Retinal pigment epithelial cell (primary cell): ENCODE measurements at regions not wholly inside any gene's neighbourhood (a gene's known extent, or its start where the extent isn't known, plus 50 kb on each side); places are given as distances from the start of the nearest gene placed in this dataset.

Experiments
- DNase-seq: peaks from one replicate; pipeline ENCODE4 v3.0.0-alpha.2; 2010; ENCODE audit warnings: low read depth
- H3K4me3 ChIP-seq: 2 replicates; pipeline ENCODE4 v1.5.1; 2011; ENCODE audit warnings: mild to moderate bottlenecking, low read length, control low read depth, moderate library complexity
- TF ChIP-seq, protein P1 (sequence below): conservative IDR thresholded peaks from 2 replicates; pipeline ENCODE4 v1.5.1; 2011; ENCODE audit warnings: low read depth, low read length, control low read depth, inconsistent platforms

GRCh38 chr6:163768905-163769304 lies 354.4 kb downstream of the QKI start:
- DNase-seq, result no peak
- TF ChIP-seq, protein P1, sequence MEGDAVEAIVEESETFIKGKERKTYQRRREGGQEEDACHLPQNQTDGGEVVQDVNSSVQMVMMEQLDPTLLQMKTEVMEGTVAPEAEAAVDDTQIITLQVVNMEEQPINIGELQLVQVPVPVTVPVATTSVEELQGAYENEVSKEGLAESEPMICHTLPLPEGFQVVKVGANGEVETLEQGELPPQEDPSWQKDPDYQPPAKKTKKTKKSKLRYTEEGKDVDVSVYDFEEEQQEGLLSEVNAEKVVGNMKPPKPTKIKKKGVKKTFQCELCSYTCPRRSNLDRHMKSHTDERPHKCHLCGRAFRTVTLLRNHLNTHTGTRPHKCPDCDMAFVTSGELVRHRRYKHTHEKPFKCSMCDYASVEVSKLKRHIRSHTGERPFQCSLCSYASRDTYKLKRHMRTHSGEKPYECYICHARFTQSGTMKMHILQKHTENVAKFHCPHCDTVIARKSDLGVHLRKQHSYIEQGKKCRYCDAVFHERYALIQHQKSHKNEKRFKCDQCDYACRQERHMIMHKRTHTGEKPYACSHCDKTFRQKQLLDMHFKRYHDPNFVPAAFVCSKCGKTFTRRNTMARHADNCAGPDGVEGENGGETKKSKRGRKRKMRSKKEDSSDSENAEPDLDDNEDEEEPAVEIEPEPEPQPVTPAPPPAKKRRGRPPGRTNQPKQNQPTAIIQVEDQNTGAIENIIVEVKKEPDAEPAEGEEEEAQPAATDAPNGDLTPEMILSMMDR, result no peak
- H3K4me3 ChIP-seq, result no peak overlapping the region

GRCh38 chr6:163766936-163767335 lies 352.4 kb downstream of the QKI start:
- TF ChIP-seq, protein P1, result no peak
- no peak overlapping the region for H3K4me3 ChIP-seq
- DNase-seq, result no peak

- DNase-seq, result no peak
- TF ChIP-seq, protein P1, result no peak
- no peak overlapping the region for H3K4me3 ChIP-seq
Measured at GRCh38 chr6:163765335-163765734, 350.8 kb downstream of the QKI start.

DNA sequence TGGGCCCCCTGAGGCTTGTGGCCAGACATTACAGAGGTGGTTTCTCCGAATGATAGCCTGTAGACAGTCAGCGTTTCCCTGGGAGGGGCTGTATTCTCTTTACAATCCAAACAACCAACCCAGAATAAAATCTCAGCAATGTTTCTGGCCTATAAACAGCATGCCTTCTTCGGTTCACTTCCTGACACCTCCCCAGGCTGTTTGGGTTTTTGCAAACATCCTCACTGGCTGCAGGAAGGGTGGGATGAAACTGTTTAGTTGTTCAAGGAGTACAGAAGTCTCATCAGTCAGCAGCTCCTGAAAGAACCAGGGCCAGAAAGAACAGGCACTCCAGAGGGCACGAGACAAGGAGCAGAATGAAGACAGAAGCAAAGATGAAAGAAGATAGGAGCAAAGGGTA lies 350.0 kb downstream of the QKI start:
- no peak overlapping the region for H3K4me3 ChIP-seq
- TF ChIP-seq, protein P1, result no peak
- no peak for DNase-seq

DNA sequence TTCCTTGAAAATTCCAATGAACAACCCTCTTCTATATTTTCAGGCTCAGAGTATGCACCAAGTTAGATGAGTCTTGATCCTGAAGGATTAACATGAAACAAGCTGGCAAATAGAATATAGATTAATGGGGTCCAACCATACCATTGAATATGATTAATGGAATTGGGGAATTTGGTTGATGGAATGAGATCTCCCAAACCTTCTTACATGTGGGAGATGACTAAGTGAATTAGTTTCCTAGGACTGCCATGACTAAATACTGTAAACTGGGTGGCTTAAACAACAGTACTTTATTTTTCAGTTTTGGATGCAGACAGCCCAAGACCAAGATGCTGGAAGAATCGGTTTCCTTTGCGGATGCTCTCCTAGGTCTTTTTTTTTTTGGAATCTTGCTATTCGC lies 347.0 kb downstream of the QKI start:
- H3K4me3 ChIP-seq, result no peak overlapping the region
- no peak for DNase-seq
- TF ChIP-seq, protein P1, result no peak

DNA sequence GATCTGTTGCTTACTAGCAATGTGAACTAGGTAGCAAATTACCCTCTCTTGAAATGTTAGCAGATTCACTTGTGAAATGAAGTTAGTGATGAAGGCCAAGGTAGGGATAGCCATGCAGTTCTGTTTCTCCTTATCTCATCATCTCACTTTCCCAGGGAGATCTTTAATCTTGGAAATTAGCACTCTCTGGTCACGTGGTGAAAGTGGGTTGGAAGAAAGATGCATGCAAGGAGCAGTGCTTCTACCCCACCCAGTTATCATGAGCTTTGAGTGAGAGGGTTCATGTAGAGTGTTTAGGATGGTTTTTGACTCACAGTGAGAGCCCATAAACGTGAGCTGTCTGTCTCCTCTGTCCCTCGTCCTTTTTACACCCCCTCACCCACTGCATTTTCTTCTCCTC lies 346.3 kb downstream of the QKI start:
- no peak overlapping the region for H3K4me3 ChIP-seq
- DNase-seq, result no peak
- TF ChIP-seq, protein P1, result no peak

- H3K4me3 ChIP-seq, result no peak overlapping the region
- DNase-seq, result no peak
- TF ChIP-seq, protein P1, result no peak
Measured at GRCh38 chr6:163759542-163759941, 345.0 kb downstream of the QKI start.
